Skeletal muscle satellite cell (primary cell): ENCODE measurements at regions not wholly inside any gene's neighbourhood (a gene's known extent, or its start where the extent isn't known, plus 50 kb on each side); places are given as distances from the start of the nearest gene placed in this dataset.

ENCODE experiments used
- H3K27me3 ChIP-seq: 2 replicates; pipeline ENCODE4 v1.7.0; 2013; ENCODE audit warnings: low read length; ENCODE audit not compliant: control insufficient read depth, insufficient read depth
- H3K36me3 ChIP-seq: 2 replicates; pipeline ENCODE4 v1.7.0; 2013; ENCODE audit warnings: mild to moderate bottlenecking, control low read depth, low read length; ENCODE audit not compliant: insufficient read depth
- H3K4me1 ChIP-seq: 2 replicates; pipeline ENCODE4 v1.7.0; 2013; ENCODE audit warnings: low read length; ENCODE audit not compliant: control insufficient read depth, insufficient read depth
- H3K4me2 ChIP-seq: 2 replicates; pipeline ENCODE4 v1.7.0; 2013; ENCODE audit warnings: mild to moderate bottlenecking, low read length
- H3K4me3 ChIP-seq: 2 replicates; pipeline ENCODE4 v1.7.0; 2013; ENCODE audit warnings: low read length
- H3K9ac ChIP-seq: 2 replicates; pipeline ENCODE4 v1.7.0; 2013; ENCODE audit warnings: mild to moderate bottlenecking, low read depth, low read length, moderate library complexity
- H3K9me3 ChIP-seq: replicated peaks from 2 replicates; pipeline ENCODE4 v1.7.0; 2013; ENCODE audit warnings: mild to moderate bottlenecking, control low read depth, low read length

GRCh38 chr1:57881639-57882038, 457.8 kb upstream of the DAB1 start:
- no peak overlapping the region for H3K4me2 ChIP-seq
- H3K27me3 ChIP-seq: no peaks in the 10 kb centered on the region
- no peak overlapping the region for H3K9ac ChIP-seq
- no peaks in the 10 kb centered on the region for H3K4me1 ChIP-seq
- H3K36me3 ChIP-seq: no peaks in the 10 kb centered on the region
- H3K4me3 ChIP-seq: no peak overlapping the region
- H3K9me3 ChIP-seq: no peaks in the 10 kb centered on the region

DNA sequence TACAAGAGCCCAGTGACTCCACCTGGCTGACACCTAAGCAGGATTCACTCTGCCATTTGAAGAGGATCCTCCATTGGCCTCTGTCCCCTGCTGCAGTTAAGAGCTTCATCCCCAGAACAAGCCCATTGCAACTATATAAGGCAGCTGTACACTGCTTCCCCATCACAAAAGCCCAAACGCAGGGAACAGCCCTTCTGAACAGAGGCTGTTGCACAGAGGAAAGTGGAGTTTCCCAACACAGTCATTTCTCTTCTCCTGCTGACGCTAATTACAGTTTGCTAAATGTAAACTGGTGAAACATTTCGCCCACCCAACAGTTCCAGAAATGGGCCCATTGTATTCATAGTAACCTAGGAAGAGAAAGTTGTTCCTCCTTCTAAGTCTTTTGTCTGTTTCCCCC, 455.8 kb upstream of the DAB1 start:
- no peak overlapping the region for H3K4me3 ChIP-seq
- no peaks in the 10 kb centered on the region for H3K4me1 ChIP-seq
- no peak overlapping the region for H3K9ac ChIP-seq
- no peaks in the 10 kb centered on the region for H3K36me3 ChIP-seq
- H3K4me2 ChIP-seq: no peak overlapping the region
- no peaks in the 10 kb centered on the region for H3K27me3 ChIP-seq
- H3K9me3 ChIP-seq: no peaks in the 10 kb centered on the region

DNA sequence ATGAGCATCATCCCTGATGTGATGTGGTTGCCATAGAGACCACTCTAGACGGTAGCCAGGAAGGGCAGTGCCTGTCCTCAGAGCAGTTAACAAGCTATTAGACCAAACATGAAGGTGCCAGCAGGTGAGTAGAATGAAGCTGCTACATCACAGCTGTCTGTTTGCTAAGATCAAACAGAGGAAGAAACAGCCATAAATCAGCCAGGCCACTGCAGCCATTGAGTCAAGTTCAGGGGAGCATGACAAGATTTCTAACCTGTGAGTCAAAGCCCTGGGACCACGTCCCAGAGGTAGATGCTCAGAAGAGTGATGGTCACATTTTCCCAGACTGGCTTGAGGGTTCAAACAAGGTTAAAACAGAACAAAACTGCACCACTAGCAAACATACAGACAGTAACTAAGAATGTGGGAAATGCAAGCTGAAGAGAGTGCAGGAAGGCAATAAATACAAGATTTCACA, 450.6 kb upstream of the DAB1 start:
- Histone ChIP-seq H3K9ac (no peak overlapping the region), H3K4me2 (no peak overlapping the region), H3K4me3 (no peak overlapping the region), H3K27me3 (no peaks in the 10 kb centered on the region), H3K9me3 (no peaks in the 10 kb centered on the region), H3K36me3 (no peaks in the 10 kb centered on the region), H3K4me1 (no peaks in the 10 kb centered on the region)

DNA sequence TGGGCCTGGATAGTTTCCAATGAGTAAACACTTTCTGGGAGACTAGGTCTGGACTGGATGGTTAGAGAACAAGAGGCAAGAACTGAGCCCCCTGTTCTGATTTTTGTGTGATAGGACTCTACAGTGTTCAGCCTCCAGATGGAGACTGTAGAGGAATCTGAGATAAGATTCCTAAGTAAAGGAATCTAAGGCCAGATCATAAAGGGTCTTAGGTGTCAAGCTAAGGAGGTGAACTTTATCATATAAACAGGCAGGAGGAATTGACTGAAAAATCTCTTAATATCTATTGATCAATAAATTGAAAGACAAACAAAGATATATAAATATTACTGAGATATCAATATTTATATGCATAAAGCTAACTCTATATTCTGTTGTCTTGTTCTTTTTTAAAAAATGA, 449.1 kb upstream of the DAB1 start:
- Histone ChIP-seq H3K4me1 (no peaks in the 10 kb centered on the region), H3K9ac (no peak overlapping the region), H3K9me3 (no peaks in the 10 kb centered on the region), H3K4me3 (no peak overlapping the region), H3K36me3 (no peaks in the 10 kb centered on the region), H3K4me2 (no peak overlapping the region), H3K27me3 (no peaks in the 10 kb centered on the region)

- no peaks in the 10 kb centered on the region for H3K4me1 ChIP-seq
- no peaks in the 10 kb centered on the region for H3K9me3 ChIP-seq
- H3K36me3 ChIP-seq: no peaks in the 10 kb centered on the region
- H3K27me3 ChIP-seq: no peaks in the 10 kb centered on the region
- no peak overlapping the region for H3K9ac ChIP-seq
- no peak overlapping the region for H3K4me3 ChIP-seq
- no peak overlapping the region for H3K4me2 ChIP-seq
Measured at GRCh38 chr1:57868908-57869307, 445.0 kb upstream of the DAB1 start.

- no peaks in the 10 kb centered on the region for H3K27me3 ChIP-seq
- no peak overlapping the region for H3K4me3 ChIP-seq
- H3K36me3 ChIP-seq: no peaks in the 10 kb centered on the region
- no peaks in the 10 kb centered on the region for H3K9me3 ChIP-seq
- H3K4me1 ChIP-seq: no peaks in the 10 kb centered on the region
- H3K9ac ChIP-seq: no peak overlapping the region
- H3K4me2 ChIP-seq: no peak overlapping the region
Measured at GRCh38 chr1:57868239-57868638, 444.4 kb upstream of the DAB1 start.

- Histone ChIP-seq H3K4me3 (no peak overlapping the region), H3K36me3 (no peaks in the 10 kb centered on the region), H3K27me3 (no peaks in the 10 kb centered on the region), H3K4me2 (no peak overlapping the region), H3K9me3 (no peaks in the 10 kb centered on the region), H3K4me1 (no peaks in the 10 kb centered on the region), H3K9ac (no peak overlapping the region)
Measured at GRCh38 chr1:57866998-57867397, 443.1 kb upstream of the DAB1 start.

GRCh38 chr1:57860931-57861565, 437.2 kb upstream of the DAB1 start:
- Histone ChIP-seq H3K27me3 (no peaks in the 10 kb centered on the region), H3K36me3 (no peaks in the 10 kb centered on the region), H3K9ac (no peak overlapping the region), H3K4me3 (no peak overlapping the region), H3K9me3 (no peaks in the 10 kb centered on the region), H3K4me2 (no peak overlapping the region), H3K4me1 (peaks cover 4% of the 10 kb centered on the region)

- Histone ChIP-seq H3K9ac (no peak overlapping the region), H3K9me3 (no peaks in the 10 kb centered on the region), H3K27me3 (no peaks in the 10 kb centered on the region), H3K36me3 (no peaks in the 10 kb centered on the region), H3K4me3 (no peak overlapping the region), H3K4me1 (peaks cover 4% of the 10 kb centered on the region), H3K4me2 (no peak overlapping the region)
Measured at GRCh38 chr1:57860325-57860724, 436.5 kb upstream of the DAB1 start.

DNA sequence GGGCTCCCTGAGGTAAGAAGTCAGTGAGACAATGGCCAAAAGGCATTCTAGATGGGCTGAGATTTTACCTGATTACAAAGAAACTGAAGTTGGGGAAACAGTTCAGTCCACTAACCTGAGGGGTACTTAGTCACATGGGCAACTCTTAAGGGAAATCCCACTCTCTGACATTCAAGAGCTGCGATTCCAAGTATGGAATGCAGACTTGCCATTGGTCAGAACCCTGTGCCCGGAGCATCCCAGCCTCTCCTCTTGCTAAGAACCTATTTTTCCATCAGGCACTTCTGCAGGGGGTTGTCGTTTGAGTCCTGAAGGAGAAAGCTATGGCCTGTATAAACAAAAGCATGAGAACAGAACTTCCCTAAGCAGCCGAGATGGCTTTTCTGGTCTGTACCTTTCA, 434.9 kb upstream of the DAB1 start:
- no peaks in the 10 kb centered on the region for H3K27me3 ChIP-seq

GRCh38 chr1:57857809-57858208, 433.9 kb upstream of the DAB1 start:
- Histone ChIP-seq H3K4me1 (peaks cover 4% of the 10 kb centered on the region), H3K4me2 (no peak overlapping the region)

More for the DNA sequence above, 434.9 kb upstream of the DAB1 start:
- Histone ChIP-seq H3K9me3 (no peaks in the 10 kb centered on the region), H3K36me3 (no peaks in the 10 kb centered on the region), H3K9ac (no peak overlapping the region), H3K4me3 (no peak overlapping the region), H3K4me2 (no peak overlapping the region), H3K4me1 (peaks cover 4% of the 10 kb centered on the region)

GRCh38 chr1:57854436-57854835, 430.6 kb upstream of the DAB1 start:
- H3K4me2 ChIP-seq: no peak overlapping the region
- no peaks in the 10 kb centered on the region for H3K36me3 ChIP-seq
- H3K27me3 ChIP-seq: no peaks in the 10 kb centered on the region
- no peak overlapping the region for H3K9ac ChIP-seq
- H3K9me3 ChIP-seq: no peaks in the 10 kb centered on the region
- no peak overlapping the region for H3K4me3 ChIP-seq
- peaks cover 4% of the 10 kb centered on the region for H3K4me1 ChIP-seq

More at GRCh38 chr1:57857809-57858208, 433.9 kb upstream of the DAB1 start:
- no peaks in the 10 kb centered on the region for H3K27me3 ChIP-seq
- H3K36me3 ChIP-seq: no peaks in the 10 kb centered on the region
- H3K9me3 ChIP-seq: no peaks in the 10 kb centered on the region
- H3K9ac ChIP-seq: no peak overlapping the region
- H3K4me3 ChIP-seq: no peak overlapping the region
